ENCODE measurements at regions not wholly inside any gene's neighbourhood (a gene's known extent, or its start where the extent isn't known, plus 50 kb on each side); places are given as distances from the start of the nearest gene placed in this dataset.

DNA sequence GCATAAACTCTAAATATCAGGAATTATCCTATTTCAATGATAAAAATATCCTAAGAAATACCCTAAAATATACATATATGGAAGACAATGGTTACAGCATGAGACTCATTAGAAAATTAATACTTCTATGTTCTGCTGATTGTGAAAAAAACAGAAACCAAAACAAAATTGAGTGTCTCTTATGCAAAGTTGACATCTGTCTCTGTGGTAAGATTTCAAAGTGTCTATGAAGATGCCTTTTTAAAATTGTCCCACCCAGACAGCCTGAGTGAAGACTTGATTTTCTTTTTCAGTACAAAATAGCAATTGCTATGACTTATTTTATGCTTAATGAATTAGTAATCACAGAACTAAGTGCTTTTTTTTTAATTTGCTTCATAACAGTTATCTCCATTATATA, 1368.4 kb upstream of the LRRTM1 start:
- no peak for DNase-seq (ENCODE audit: low read depth)

DNA sequence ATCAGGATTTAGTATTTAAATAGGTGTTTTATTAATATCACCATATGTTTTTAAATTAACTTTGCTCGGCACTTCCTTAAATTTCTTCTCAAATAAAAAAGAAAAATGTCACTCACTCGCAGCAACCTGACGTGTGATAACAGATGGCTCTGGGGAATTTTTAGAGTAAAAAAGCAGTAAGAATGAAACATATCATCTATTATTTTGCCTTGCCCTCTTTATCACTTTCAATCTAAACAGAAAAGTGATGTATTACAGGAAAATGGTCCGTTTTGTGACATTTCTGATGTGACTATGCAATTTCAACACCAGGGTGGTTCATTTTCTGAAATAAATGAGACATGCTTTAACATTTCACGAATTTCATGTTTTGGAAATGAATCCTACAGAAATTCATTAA, 1368.0 kb upstream of the LRRTM1 start:
- Histone ChIP-seq H3K9me3 (ENCODE audit: control insufficient read depth, low read length) (no peaks in the 10 kb centered on the region), H3K4me3 (ENCODE audit: low read length) (no peak overlapping the region), H3K4me1 (ENCODE audit: control insufficient read depth, insufficient read depth, low read length) (no peaks in the 10 kb centered on the region), H3K36me3 (ENCODE audit: control insufficient read depth, insufficient read depth, low read length, severe bottlenecking) (no peaks in the 10 kb centered on the region), H3K27me3 (replicated peaks; ENCODE audit: control insufficient read depth, insufficient read depth, low read length) (no peaks in the 10 kb centered on the region), H3K9ac (ENCODE audit: low read length) (no peak overlapping the region)
- DNase-seq (ENCODE audit: low read depth), result no peak

More for the DNA sequence above, 1368.4 kb upstream of the LRRTM1 start:
- Histone ChIP-seq H3K4me3 (ENCODE audit: low read length) (no peak overlapping the region), H3K9me3 (ENCODE audit: control insufficient read depth, low read length) (no peaks in the 10 kb centered on the region), H3K27me3 (replicated peaks; ENCODE audit: control insufficient read depth, insufficient read depth, low read length) (no peaks in the 10 kb centered on the region), H3K36me3 (ENCODE audit: control insufficient read depth, insufficient read depth, low read length, severe bottlenecking) (no peaks in the 10 kb centered on the region), H3K9ac (ENCODE audit: low read length) (no peak overlapping the region), H3K4me1 (ENCODE audit: control insufficient read depth, insufficient read depth, low read length) (no peaks in the 10 kb centered on the region)

DNA sequence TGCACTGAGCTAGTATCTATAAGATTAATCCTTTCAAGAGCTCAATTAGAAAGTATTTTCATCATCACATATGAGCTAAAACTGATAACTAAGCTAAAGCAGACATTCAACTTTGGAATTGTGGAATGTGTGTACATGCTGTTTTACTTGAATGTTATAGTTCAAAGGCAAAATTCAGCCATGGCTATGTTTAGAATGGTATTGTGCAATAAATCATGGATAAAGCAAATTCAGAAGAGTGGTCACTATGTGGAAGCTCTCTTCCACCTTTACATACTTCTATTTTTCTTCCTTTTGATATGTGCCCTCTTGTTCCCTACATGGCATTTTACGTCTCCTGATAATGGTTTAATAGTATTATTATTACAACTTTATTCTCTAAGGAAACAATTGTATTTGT, 1366.3 kb upstream of the LRRTM1 start:
- H3K4me3 ChIP-seq (ENCODE audit: low read length), result no peak overlapping the region
- no peaks in the 10 kb centered on the region for H3K27me3 ChIP-seq (replicated peaks; ENCODE audit: control insufficient read depth, insufficient read depth, low read length)
- DNase-seq (ENCODE audit: low read depth), result no peak
- no peaks in the 10 kb centered on the region for H3K9me3 ChIP-seq (ENCODE audit: control insufficient read depth, low read length)
- H3K36me3 ChIP-seq (ENCODE audit: control insufficient read depth, insufficient read depth, low read length, severe bottlenecking), result no peaks in the 10 kb centered on the region
- H3K4me1 ChIP-seq (ENCODE audit: control insufficient read depth, insufficient read depth, low read length), result no peaks in the 10 kb centered on the region
- H3K9ac ChIP-seq (ENCODE audit: low read length), result no peak overlapping the region

DNA sequence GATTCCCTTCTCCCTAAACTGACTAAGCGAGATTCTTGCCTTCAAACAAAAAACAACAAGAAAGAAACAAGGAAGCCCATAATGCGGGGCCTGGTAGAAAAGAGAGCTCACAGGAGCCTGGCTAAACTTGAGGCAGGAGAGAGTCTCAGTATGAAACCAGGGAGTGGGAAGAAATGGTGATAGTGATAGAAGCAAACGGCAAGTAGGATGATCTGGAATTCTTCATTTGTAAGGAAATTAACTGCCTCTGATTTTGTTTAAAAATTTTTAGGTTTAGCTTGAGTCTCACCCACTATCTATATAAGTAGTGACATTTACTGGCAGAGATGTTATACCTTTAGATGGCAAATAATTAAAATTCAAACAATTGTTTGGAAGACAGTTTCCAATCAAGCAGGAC, 1356.5 kb upstream of the LRRTM1 start:
- Histone ChIP-seq H3K4me3 (ENCODE audit: low read length) (no peak overlapping the region), H3K36me3 (ENCODE audit: control insufficient read depth, insufficient read depth, low read length, severe bottlenecking) (no peaks in the 10 kb centered on the region), H3K9me3 (ENCODE audit: control insufficient read depth, low read length) (peaks cover 3% of the 10 kb centered on the region), H3K4me1 (ENCODE audit: control insufficient read depth, insufficient read depth, low read length) (no peaks in the 10 kb centered on the region), H3K27me3 (replicated peaks; ENCODE audit: control insufficient read depth, insufficient read depth, low read length) (no peaks in the 10 kb centered on the region), H3K9ac (ENCODE audit: low read length) (no peak overlapping the region)
- no peak for DNase-seq (ENCODE audit: low read depth)

DNA sequence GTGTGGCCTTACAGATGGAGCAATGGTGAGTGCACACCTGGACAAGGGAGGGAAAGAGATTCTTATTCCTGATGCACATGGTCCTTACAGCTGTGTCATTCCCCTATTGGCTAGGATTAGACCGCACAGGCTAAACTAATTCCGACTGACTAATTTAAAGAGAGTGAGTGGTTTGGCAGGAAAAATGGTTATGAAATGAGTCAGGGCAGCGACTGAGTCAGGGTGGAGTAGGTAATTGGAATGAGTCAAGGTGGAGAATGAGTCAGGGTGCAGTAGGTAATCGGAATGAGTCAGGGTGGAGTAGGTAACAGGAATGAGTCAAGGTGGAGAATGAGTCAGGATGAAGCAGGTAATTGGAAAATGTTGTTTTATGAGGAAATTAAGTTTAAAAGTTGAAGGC, 1353.7 kb upstream of the LRRTM1 start:
- Histone ChIP-seq H3K9ac (ENCODE audit: low read length) (no peak overlapping the region), H3K4me3 (ENCODE audit: low read length) (no peak overlapping the region), H3K36me3 (ENCODE audit: control insufficient read depth, insufficient read depth, low read length, severe bottlenecking) (no peaks in the 10 kb centered on the region), H3K9me3 (ENCODE audit: control insufficient read depth, low read length) (peaks cover 3% of the 10 kb centered on the region), H3K27me3 (replicated peaks; ENCODE audit: control insufficient read depth, insufficient read depth, low read length) (no peaks in the 10 kb centered on the region), H3K4me1 (ENCODE audit: control insufficient read depth, insufficient read depth, low read length) (no peaks in the 10 kb centered on the region)
- no peak for DNase-seq (ENCODE audit: low read depth)

DNA sequence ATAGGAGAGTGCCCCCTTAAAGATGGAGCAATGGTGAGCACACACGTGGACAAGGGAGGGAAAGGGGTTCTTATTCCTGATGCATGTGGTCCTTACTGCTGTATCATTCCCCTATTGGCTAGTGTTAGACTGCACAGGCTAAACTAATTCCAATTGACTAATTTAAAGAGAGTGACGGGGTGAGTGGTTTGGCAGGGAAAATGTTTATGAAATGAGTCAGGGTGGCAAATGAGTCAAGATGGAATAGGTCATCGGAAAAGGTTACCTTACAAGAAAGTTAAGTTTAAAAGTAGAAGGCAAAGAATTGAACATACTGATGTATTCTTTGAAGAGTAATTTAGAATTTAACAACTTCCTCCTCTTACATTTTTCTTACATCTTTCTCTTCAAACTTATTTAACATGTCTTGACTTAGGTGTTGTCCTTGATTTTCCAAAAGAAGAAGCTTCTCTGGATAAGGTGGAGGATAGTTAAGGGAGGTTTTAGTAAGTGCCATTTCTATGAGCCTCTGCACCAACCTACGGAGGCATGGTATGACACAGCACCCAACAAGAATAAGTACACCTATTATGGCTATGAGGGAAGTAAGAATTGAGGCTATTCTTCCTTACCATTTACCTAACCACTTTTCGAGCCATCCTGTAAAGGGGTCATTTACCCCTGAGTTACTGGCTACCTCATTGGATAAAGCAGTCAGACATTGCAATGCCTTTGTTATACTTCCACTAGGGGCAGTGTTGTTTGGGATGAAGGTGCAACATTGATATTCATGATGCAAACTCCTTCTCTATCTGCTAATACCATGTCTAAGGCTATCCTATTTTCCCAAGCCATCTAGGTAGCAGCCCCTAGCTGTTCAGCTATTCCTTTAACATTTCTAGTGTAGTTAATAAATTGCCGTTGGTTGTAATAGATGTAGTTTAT, 1345.8 kb upstream of the LRRTM1 start:
- DNase-seq (ENCODE audit: low read depth), result no peak
- Histone ChIP-seq H3K36me3 (ENCODE audit: control insufficient read depth, insufficient read depth, low read length, severe bottlenecking) (no peaks in the 10 kb centered on the region), H3K9me3 (ENCODE audit: control insufficient read depth, low read length) (no peaks in the 10 kb centered on the region), H3K27me3 (replicated peaks; ENCODE audit: control insufficient read depth, insufficient read depth, low read length) (no peaks in the 10 kb centered on the region), H3K4me1 (ENCODE audit: control insufficient read depth, insufficient read depth, low read length) (no peaks in the 10 kb centered on the region), H3K9ac (ENCODE audit: low read length) (no peak overlapping the region), H3K4me3 (ENCODE audit: low read length) (no peak overlapping the region)

DNA sequence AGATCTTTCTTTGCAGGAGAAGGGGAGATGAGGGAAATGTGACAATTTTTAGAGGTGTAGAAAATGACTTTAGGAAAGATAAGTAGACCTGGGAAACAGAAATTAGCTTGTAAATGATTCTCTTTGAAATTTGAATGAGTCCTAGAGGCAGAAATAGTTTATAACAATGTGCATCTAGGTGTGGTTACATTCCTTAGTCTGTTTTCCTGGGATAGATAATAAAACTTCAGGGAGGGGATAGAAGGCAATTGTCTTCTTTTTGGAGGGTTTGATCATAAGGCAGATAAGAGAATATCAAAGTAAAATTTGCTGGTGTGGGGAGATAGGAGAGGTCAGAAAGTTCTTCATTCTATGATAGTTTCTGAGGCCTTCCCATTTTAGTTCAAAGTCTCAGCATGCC, 1344.3 kb upstream of the LRRTM1 start:
- DNase-seq (ENCODE audit: low read depth), result no peak
- Histone ChIP-seq H3K36me3 (ENCODE audit: control insufficient read depth, insufficient read depth, low read length, severe bottlenecking) (no peaks in the 10 kb centered on the region), H3K27me3 (replicated peaks; ENCODE audit: control insufficient read depth, insufficient read depth, low read length) (no peaks in the 10 kb centered on the region), H3K9ac (ENCODE audit: low read length) (no peak overlapping the region), H3K4me3 (ENCODE audit: low read length) (no peak overlapping the region), H3K9me3 (ENCODE audit: control insufficient read depth, low read length) (no peaks in the 10 kb centered on the region), H3K4me1 (ENCODE audit: control insufficient read depth, insufficient read depth, low read length) (no peaks in the 10 kb centered on the region)

DNA sequence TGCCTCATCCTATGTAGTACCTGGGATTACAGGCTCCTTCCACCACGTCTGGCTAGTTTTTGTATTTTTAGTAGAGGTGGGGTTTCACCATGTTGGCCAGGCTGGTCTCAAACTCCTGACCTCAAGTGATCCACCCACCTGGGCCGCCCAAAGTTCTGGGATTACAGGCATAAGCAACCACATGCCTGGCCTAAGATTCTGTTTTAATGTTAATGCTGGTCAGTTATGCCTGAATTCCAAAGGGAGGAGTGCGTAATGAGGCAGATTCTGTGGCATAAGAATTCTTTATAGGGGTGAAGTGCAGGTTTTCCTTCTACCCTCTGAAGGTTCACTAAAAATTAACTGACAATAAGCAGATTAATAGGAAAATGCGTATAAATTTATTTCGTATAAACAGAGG, 1343.8 kb upstream of the LRRTM1 start:
- H3K9ac ChIP-seq (ENCODE audit: low read length), result no peak overlapping the region
- no peaks in the 10 kb centered on the region for H3K27me3 ChIP-seq (replicated peaks; ENCODE audit: control insufficient read depth, insufficient read depth, low read length)
- H3K4me1 ChIP-seq (ENCODE audit: control insufficient read depth, insufficient read depth, low read length), result no peaks in the 10 kb centered on the region
- DNase-seq (ENCODE audit: low read depth), result no peak
- H3K9me3 ChIP-seq (ENCODE audit: control insufficient read depth, low read length), result no peaks in the 10 kb centered on the region
- no peak overlapping the region for H3K4me3 ChIP-seq (ENCODE audit: low read length)
- H3K36me3 ChIP-seq (ENCODE audit: control insufficient read depth, insufficient read depth, low read length, severe bottlenecking), result no peaks in the 10 kb centered on the region

DNA sequence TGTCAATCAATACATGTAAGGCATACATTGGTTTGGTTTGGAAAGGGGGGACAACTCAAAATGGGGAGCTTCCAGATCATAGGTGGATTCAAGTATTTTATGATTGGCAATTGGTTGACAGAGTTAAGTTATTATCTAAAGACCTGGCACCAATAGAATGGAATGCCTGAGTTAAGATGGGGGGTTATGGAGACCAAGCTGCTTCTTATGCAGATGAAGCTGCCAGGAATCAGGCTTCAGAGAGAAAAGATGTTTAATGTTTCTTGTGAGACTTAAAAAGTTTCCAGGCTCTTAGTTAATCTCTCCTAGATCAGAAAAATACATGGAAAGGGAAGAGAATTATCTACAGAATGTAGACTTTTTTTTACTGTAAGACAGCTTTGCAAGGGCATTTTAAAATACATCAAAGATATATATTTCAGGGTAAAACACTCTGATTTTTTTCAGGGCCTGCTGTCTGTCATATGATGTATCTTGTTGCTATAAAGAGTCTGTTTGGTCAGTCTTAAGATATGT, 1343.2 kb upstream of the LRRTM1 start:
- H3K9me3 ChIP-seq (ENCODE audit: control insufficient read depth, low read length), result no peaks in the 10 kb centered on the region
- H3K27me3 ChIP-seq (replicated peaks; ENCODE audit: control insufficient read depth, insufficient read depth, low read length), result no peaks in the 10 kb centered on the region
- H3K36me3 ChIP-seq (ENCODE audit: control insufficient read depth, insufficient read depth, low read length, severe bottlenecking), result no peaks in the 10 kb centered on the region
- no peak overlapping the region for H3K9ac ChIP-seq (ENCODE audit: low read length)
- no peak for DNase-seq (ENCODE audit: low read depth)
- H3K4me3 ChIP-seq (ENCODE audit: low read length), result no peak overlapping the region
- no peaks in the 10 kb centered on the region for H3K4me1 ChIP-seq (ENCODE audit: control insufficient read depth, insufficient read depth, low read length)

DNA sequence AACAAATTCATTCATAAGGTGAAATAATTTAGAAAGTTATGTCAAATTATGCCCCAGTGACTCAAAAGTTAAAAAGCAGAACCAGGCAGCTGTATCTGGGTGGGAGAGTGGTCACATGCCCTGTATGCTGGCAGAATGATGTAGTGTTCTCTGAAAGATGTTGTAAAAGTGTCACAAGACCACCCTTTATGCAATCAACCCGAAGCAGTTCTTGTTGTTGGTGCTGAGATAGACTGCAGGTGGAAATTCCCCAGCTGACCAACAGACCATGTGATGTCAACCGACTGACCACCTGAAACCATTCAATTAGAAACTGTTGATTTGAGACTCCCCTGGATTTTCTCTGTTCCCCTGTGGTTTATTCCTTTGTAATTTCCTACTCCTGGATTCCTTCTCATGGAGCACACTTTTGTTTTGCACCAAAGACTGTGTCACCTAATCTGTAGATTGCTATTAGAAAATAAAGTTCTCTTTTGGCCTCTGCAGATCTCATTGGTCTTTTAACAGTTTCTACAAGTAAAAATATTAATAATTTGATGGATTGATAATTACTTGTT, 1341.3 kb upstream of the LRRTM1 start:
- Histone ChIP-seq H3K9me3 (ENCODE audit: control insufficient read depth, low read length) (no peaks in the 10 kb centered on the region), H3K27me3 (replicated peaks; ENCODE audit: control insufficient read depth, insufficient read depth, low read length) (no peaks in the 10 kb centered on the region), H3K4me3 (ENCODE audit: low read length) (no peak overlapping the region), H3K36me3 (ENCODE audit: control insufficient read depth, insufficient read depth, low read length, severe bottlenecking) (no peaks in the 10 kb centered on the region), H3K9ac (ENCODE audit: low read length) (no peak overlapping the region), H3K4me1 (ENCODE audit: control insufficient read depth, insufficient read depth, low read length) (no peaks in the 10 kb centered on the region)
- no peak for DNase-seq (ENCODE audit: low read depth)

DNA sequence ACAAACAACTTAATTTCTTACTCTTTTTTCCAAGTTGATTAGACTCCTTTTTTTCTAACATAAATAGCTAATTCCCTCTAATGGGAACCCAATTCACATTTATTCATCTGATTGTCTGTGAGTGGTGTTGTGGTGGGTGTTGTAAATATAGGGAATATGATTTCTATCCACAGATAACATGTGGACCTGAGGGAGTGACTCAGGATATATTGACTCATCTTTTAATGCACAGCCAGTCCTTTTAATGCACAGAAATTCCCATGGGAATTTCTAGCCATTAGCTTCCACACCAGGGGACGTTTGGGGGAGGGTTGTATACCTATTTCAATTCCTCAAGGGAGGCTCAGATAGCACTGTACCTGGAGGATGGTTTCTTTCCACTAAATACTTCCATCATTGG, 1339.6 kb upstream of the LRRTM1 start:
- no peak for DNase-seq (ENCODE audit: low read depth)
- no peaks in the 10 kb centered on the region for H3K27me3 ChIP-seq (replicated peaks; ENCODE audit: control insufficient read depth, insufficient read depth, low read length)
- no peak overlapping the region for H3K4me3 ChIP-seq (ENCODE audit: low read length)
- no peaks in the 10 kb centered on the region for H3K36me3 ChIP-seq (ENCODE audit: control insufficient read depth, insufficient read depth, low read length, severe bottlenecking)
- no peaks in the 10 kb centered on the region for H3K9me3 ChIP-seq (ENCODE audit: control insufficient read depth, low read length)
- no peak overlapping the region for H3K9ac ChIP-seq (ENCODE audit: low read length)
- no peaks in the 10 kb centered on the region for H3K4me1 ChIP-seq (ENCODE audit: control insufficient read depth, insufficient read depth, low read length)
